H1 (cell line): ENCODE measurements at regions not wholly inside any gene's neighbourhood (a gene's known extent, or its start where the extent isn't known, plus 50 kb on each side); places are given as distances from the start of the nearest gene placed in this dataset.

Source experiments
- CTCF ChIA-PET: fragments of 300-600 bp; sonication (Branson Sonifier 250); formaldehyde crosslinking; loops from one replicate; lab custom pipeline; 2021; ENCODE audit not compliant: partially characterized antibody; lab: Charles Lee
- POLR2A ChIA-PET: fragments of 300-600 bp; sonication (Branson Sonifier 250); formaldehyde crosslinking; loops from one replicate; lab custom pipeline; 2021; ENCODE audit warnings: inconsistent platforms; ENCODE audit not compliant: partially characterized antibody; lab: Charles Lee
- DNase-seq, 2 experiments: peaks; one replicate each; pipeline versions ENCODE4 v3.0.0 to v3.0.0-alpha.2; 2010 to 2022; ENCODE audit warnings: low spot score in 2 of 2, low read depth in 1 of 2, mixed read lengths in 1 of 2
- FAIRE-seq: peaks from 2 replicates; lab custom pipeline; 2011; peaks lifted over from hg19 to GRCh38; lab: Jason Lieb, UNC
- H2AFZ ChIP-seq: 2 replicates; pipeline ENCODE4 v1.8.1; 2012; ENCODE audit warnings: low read length, inconsistent platforms
- H2AK5ac ChIP-seq: 2 replicates; pipeline ENCODE4 v1.6.1; 2013; ENCODE audit warnings: low read depth, low read length
- H2BK120ac ChIP-seq: replicated peaks from 2 replicates; pipeline ENCODE3; 2013; ENCODE audit warnings: low read depth, low read length, inconsistent platforms
- H2BK12ac ChIP-seq: 2 replicates; pipeline ENCODE4 v1.6.1; 2013; ENCODE audit warnings: low read depth, low read length
- H2BK15ac ChIP-seq: 2 replicates; pipeline ENCODE4 v1.6.1; 2013; ENCODE audit warnings: low read length
- H2BK20ac ChIP-seq: 2 replicates; pipeline ENCODE4 v1.6.1; 2013; ENCODE audit warnings: low read length
- H2BK5ac ChIP-seq: 2 replicates; pipeline ENCODE4 v1.6.1; 2013; ENCODE audit warnings: low read depth, low read length
- H3K14ac ChIP-seq: 2 replicates; pipeline ENCODE4 v1.6.1; 2013; ENCODE audit warnings: inconsistent platforms; ENCODE audit not compliant: insufficient read length
- H3K18ac ChIP-seq: 2 replicates; pipeline ENCODE4 v1.6.1; 2013; ENCODE audit warnings: low read length; ENCODE audit errors: extremely low read depth
- H3K23ac ChIP-seq: 2 replicates; pipeline ENCODE4 v1.6.1; 2013; ENCODE audit warnings: inconsistent platforms; ENCODE audit not compliant: insufficient read length
- H3K23me2 ChIP-seq: 2 replicates; pipeline ENCODE4 v1.6.1; 2013; ENCODE audit warnings: low read depth, low read length
- H3K27ac ChIP-seq: 2 replicates; pipeline ENCODE4 v1.6.1; 2011; ENCODE audit warnings: low read depth, low read length, inconsistent platforms
- H3K27me3 ChIP-seq, 4 experiments: replicated peaks in 1 of 4; 1 replicate in 1 of 4; 2 replicates in 3 of 4; pipeline versions ENCODE4 v1.6.1 to v1.8.1; 2011 to 2013; ENCODE audit warnings: low read length in 3 of 4, mild to moderate bottlenecking in 3 of 4, inconsistent platforms in 2 of 4, mixed read lengths in 2 of 4, moderate library complexity in 1 of 4; ENCODE audit not compliant: control insufficient read depth in 3 of 4, insufficient read depth in 3 of 4; ENCODE audit errors: extremely low read depth in 1 of 4
- H3K36me3 ChIP-seq, 4 experiments: 2 replicates each; pipeline versions ENCODE4 v1.6.1 to v1.8.1; 2011 to 2013; ENCODE audit warnings: mild to moderate bottlenecking in 4 of 4, low read length in 3 of 4, moderate library complexity in 2 of 4, control low read depth in 1 of 4, inconsistent platforms in 1 of 4; ENCODE audit not compliant: insufficient read depth in 4 of 4, control insufficient read depth in 2 of 4
- H3K4ac ChIP-seq: replicated peaks from 2 replicates; pipeline ENCODE3; 2013; ENCODE audit warnings: low read length, low read depth, mixed read lengths, inconsistent platforms; ENCODE audit not compliant: insufficient read length
- H3K4me1 ChIP-seq, 4 experiments: replicated peaks in 1 of 4; 1 replicate in 1 of 4; 2 replicates in 3 of 4; pipeline versions ENCODE4 v1.6.1 to v1.8.1; 2011 to 2013; ENCODE audit warnings: low read length in 3 of 4, inconsistent platforms in 2 of 4, mixed read lengths in 1 of 4; ENCODE audit not compliant: insufficient read depth in 4 of 4, control insufficient read depth in 3 of 4
- H3K4me2 ChIP-seq, 2 experiments: 2 replicates each; pipeline versions ENCODE4 v1.6.1 to v1.8.1; 2011 to 2013; ENCODE audit warnings: low read depth in 2 of 2, low read length in 2 of 2, control low read depth in 1 of 2, inconsistent platforms in 1 of 2, mild to moderate bottlenecking in 1 of 2; ENCODE audit not compliant: insufficient read depth in 1 of 2
- H3K4me3 ChIP-seq, 4 experiments: fragments of 200-600, 300-600 bp in 1 of 4; sonication (generic), shearing (Covaris generic), sonication (Bioruptor Twin) in 1 of 4; 2 replicates each; pipeline versions ENCODE4 v1.5.1 to v1.8.1; 2011 to 2016; ENCODE audit warnings: low read length in 4 of 4, low read depth in 3 of 4, control low read depth in 2 of 4, inconsistent platforms in 2 of 4, mild to moderate bottlenecking in 2 of 4, mixed read lengths in 1 of 4, moderate library complexity in 1 of 4; ENCODE audit not compliant: insufficient read depth in 2 of 4; ENCODE audit errors: extremely low read depth in 1 of 4
- H3K56ac ChIP-seq: replicated peaks from 2 replicates; pipeline ENCODE3; 2013; ENCODE audit warnings: low read depth, mild to moderate bottlenecking, mixed read lengths, low read length, inconsistent platforms; ENCODE audit not compliant: insufficient read length
- H3K79me1 ChIP-seq: 2 replicates; pipeline ENCODE4 v1.6.1; 2013; ENCODE audit warnings: low read depth, low read length, control low read depth
- H3K79me2 ChIP-seq, 2 experiments: 2 replicates each; pipeline versions ENCODE4 v1.6.1 to v1.8.1; 2012 to 2013; ENCODE audit warnings: low read length in 2 of 2, mild to moderate bottlenecking in 2 of 2, inconsistent platforms in 1 of 2; ENCODE audit not compliant: insufficient read depth in 2 of 2, control insufficient read depth in 1 of 2
- H3K9ac ChIP-seq, 4 experiments: replicated peaks in 1 of 4; 1 replicate in 1 of 4; 2 replicates in 3 of 4; pipeline versions ENCODE4 v1.6.1 to v1.8.1; 2011 to 2013; ENCODE audit warnings: low read depth in 3 of 4, low read length in 3 of 4, control low read depth in 2 of 4, mild to moderate bottlenecking in 2 of 4, moderate library complexity in 2 of 4, inconsistent platforms in 1 of 4; ENCODE audit errors: extremely low read depth in 1 of 4
- H3K9me3 ChIP-seq, 2 experiments: 2 replicates each; pipeline versions ENCODE4 v1.6.1 to v1.8.1; 2012 to 2013; ENCODE audit warnings: mild to moderate bottlenecking in 2 of 2, moderate library complexity in 2 of 2, control low read depth in 1 of 2, inconsistent platforms in 1 of 2, low read depth in 1 of 2, low read length in 1 of 2, mixed read lengths in 1 of 2; ENCODE audit not compliant: insufficient read depth in 2 of 2
- H4K20me1 ChIP-seq, 2 experiments: replicated peaks in 1 of 2; 2 replicates each; pipeline versions ENCODE3 to v1.8.1; 2011 to 2013; ENCODE audit warnings: inconsistent platforms in 2 of 2, low read length in 2 of 2, mild to moderate bottlenecking in 1 of 2; ENCODE audit not compliant: insufficient read depth in 2 of 2, control insufficient read depth in 1 of 2
- H4K5ac ChIP-seq: 2 replicates; pipeline ENCODE4 v1.6.1; 2013; ENCODE audit warnings: low read length, low read depth, mixed read lengths, inconsistent platforms; ENCODE audit not compliant: insufficient read length
- H4K8ac ChIP-seq: 2 replicates; pipeline ENCODE4 v1.8.0; 2013; ENCODE audit warnings: mild to moderate bottlenecking, moderate library complexity, low read length, inconsistent platforms; ENCODE audit not compliant: insufficient read depth; ENCODE audit errors: extremely low read depth
- H4K91ac ChIP-seq: replicated peaks from 2 replicates; pipeline ENCODE3; 2013; ENCODE audit warnings: low read length, mixed read lengths, inconsistent platforms; ENCODE audit not compliant: insufficient read length
- RBBP5 ChIP-seq: IDR thresholded peaks from 2 replicates; pipeline ENCODE4 v1.7.1; 2012; ENCODE audit warnings: low read depth, mild to moderate bottlenecking, inconsistent platforms, low read length, moderate library complexity, borderline replicate concordance
- SIRT6 ChIP-seq: IDR thresholded peaks from one replicate; pipeline ENCODE4 v1.7.1; 2012; ENCODE audit warnings: low read length, inconsistent platforms
- SP1 ChIP-seq: IDR thresholded peaks from 2 replicates; pipeline ENCODE4 v1.6.1; 2011; ENCODE audit warnings: low read depth, low read length
- WGBS, 2 experiments: shearing (Covaris generic) in 1 of 2; methylation state at CpG; one replicate each; pipeline versions ENCODE4 v1.1.6 to v1.1.7; 2013 to 2015; ENCODE audit warnings: low lambda C conversion rate in 2 of 2, mixed read lengths in 2 of 2, inconsistent platforms in 1 of 2, low coverage in 1 of 2, missing lambda C conversion rate in 1 of 2; ENCODE audit not compliant: insufficient replicate concordance in 2 of 2, insufficient coverage in 1 of 2, insufficient read length in 1 of 2; ENCODE audit errors: extremely low coverage in 1 of 2, missing lambda C conversion rate in 1 of 2; 5-methylcytosine and 5-hydroxymethylcytosine counted together

DNA sequence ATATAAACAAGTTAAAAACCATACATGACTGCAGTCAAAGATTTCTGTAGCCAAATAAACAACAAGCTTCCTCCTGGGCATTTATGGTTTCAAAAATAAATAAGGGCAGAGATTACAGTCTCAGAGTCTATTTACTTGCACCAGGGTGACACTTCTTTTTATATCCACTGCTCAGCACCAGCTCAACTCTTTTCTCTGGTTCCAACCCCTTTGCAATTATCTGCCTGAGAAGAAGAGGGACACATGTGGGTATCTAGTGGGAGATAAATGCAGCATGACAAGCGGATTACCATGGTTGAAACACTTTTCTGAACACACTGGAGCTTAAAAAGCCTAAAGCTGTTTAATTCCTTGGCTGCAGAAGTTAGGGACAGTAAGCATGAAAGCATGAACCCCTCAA lies 311.5 kb downstream of the CNTN3 start:
- Histone ChIP-seq H2AFZ (no peak overlapping the region), H4K5ac (no peak overlapping the region), H3K18ac (no peak overlapping the region), H2BK5ac (no peak overlapping the region), H3K23ac (no peak overlapping the region), H3K4ac (no peak overlapping the region), H3K27ac (no peak overlapping the region), H2AK5ac (no peak overlapping the region), H3K79me2 (no peaks in the 10 kb centered on the region), H3K4me1 (no peaks in the 10 kb centered on the region), H4K20me1 (no peaks in the 10 kb centered on the region), H3K4me3 (no peak overlapping the region), H3K14ac (no peak overlapping the region), H3K9ac (no peak overlapping the region), H4K8ac (no peak overlapping the region), H2BK12ac (no peak overlapping the region), H3K79me1 (no peaks in the 10 kb centered on the region), H3K23me2 (no peaks in the 10 kb centered on the region), H3K4me2 (no peak overlapping the region), H4K91ac (no peak overlapping the region), H3K27me3 (no peaks in the 10 kb centered on the region), H3K9me3 (no peaks in the 10 kb centered on the region), H2BK15ac (no peak overlapping the region), H2BK120ac (no peak overlapping the region), H3K36me3 (no peaks in the 10 kb centered on the region), H2BK20ac (no peak overlapping the region), H3K56ac (no peak overlapping the region)
- FAIRE-seq = no peak
- POLR2A ChIA-PET = no interaction called here
- 82% methylated on average over 1 of the region's 1 CpG; no CpG with 5 or more reads in 1 of the 2 experiments for WGBS, 2 experiments
- TF ChIP-seq SIRT6 (no peak), RBBP5 (no peak), SP1 (no peak)
- CTCF ChIA-PET = interaction anchor here (1.0 to 1.2 kb wide), 3 partner anchors 27 to 36 kb away, joined by 3 to 6 read pairs (median 3); no protein-coding TSS in a partner anchor
- DNase-seq = no peak
